Choroid plexus epithelial cell (primary cell): ENCODE measurements at regions not wholly inside any gene's neighbourhood (a gene's known extent, or its start where the extent isn't known, plus 50 kb on each side); places are given as distances from the start of the nearest gene placed in this dataset.

ENCODE experiments used
- DNase-seq: peaks from one replicate; pipeline ENCODE4 v3.0.0-alpha.2; 2010; ENCODE audit warnings: low read depth
- H3K4me3 ChIP-seq: 2 replicates; pipeline ENCODE4 v1.5.1; 2011; ENCODE audit warnings: low read depth, mild to moderate bottlenecking, control low read depth, low read length, moderate library complexity
- TF ChIP-seq, protein P1 (sequence below): conservative IDR thresholded peaks from 2 replicates; pipeline ENCODE4 v1.5.1; 2011; ENCODE audit warnings: low read depth, mild to moderate bottlenecking, control low read depth, inconsistent platforms, low read length, moderate library complexity

DNA sequence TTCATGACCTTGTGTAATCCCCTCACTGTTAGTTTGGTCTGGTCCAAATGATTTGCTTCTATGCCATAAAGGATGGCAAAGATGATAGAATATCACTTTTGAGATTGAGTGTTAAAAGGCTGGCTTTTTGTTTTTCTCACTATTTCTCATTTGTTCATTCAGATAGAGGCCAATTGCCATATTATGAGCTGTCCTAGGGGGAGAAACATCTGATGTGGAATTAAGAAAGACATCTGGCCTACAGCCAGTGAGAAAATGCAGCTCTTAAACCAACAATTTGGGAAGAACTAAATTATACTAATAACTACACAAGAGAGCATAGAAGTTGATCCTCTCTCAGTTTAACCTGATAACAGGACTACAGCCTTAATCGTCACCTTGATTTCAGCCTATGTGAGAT, 1668.6 kb downstream of the GRIK2 start:
- DNase-seq = no peak
- TF ChIP-seq, protein P1, sequence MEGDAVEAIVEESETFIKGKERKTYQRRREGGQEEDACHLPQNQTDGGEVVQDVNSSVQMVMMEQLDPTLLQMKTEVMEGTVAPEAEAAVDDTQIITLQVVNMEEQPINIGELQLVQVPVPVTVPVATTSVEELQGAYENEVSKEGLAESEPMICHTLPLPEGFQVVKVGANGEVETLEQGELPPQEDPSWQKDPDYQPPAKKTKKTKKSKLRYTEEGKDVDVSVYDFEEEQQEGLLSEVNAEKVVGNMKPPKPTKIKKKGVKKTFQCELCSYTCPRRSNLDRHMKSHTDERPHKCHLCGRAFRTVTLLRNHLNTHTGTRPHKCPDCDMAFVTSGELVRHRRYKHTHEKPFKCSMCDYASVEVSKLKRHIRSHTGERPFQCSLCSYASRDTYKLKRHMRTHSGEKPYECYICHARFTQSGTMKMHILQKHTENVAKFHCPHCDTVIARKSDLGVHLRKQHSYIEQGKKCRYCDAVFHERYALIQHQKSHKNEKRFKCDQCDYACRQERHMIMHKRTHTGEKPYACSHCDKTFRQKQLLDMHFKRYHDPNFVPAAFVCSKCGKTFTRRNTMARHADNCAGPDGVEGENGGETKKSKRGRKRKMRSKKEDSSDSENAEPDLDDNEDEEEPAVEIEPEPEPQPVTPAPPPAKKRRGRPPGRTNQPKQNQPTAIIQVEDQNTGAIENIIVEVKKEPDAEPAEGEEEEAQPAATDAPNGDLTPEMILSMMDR = no peak
- no peak overlapping the region for H3K4me3 ChIP-seq

DNA sequence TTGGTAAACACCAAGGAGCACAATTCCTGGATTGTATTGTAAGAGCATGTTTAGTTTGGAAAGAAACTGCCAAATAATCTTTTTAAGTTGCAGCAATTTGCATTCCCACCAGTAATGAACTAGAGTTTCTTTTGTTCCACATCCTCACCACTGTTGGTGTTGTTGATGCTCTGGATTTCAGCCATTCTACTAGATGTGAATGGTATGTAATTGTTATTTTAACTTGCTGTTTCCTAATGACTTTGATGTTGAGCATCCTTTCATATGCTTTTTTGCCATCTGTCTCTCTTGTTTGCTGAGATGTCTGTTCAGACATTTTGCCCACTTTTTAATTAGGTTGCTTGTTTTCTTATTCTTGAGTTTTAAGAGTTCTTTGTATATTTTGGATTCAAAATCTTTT, 1654.1 kb downstream of the GRIK2 start:
- DNase-seq = no peak
- no peak overlapping the region for H3K4me3 ChIP-seq
- TF ChIP-seq, protein P1 = no peak

DNA sequence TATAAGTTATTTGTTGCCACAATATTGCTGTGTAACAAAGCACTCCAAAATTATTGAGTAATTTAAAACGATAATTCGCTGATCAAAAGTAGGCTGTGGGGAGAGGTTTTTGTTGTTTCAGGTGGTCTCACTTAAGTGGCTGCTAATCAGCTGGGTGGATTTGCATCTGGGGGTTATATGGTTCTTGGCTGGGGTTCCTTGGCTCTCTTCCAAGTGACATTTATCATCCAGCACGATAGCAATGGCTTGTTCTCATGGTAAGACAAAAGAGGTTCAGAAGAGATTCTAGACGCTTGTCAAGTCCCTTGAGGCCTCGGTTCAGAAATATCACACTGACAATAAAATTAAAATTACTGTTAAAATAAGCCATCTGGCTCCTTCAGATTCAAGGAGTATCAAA, 1648.8 kb downstream of the GRIK2 start:
- TF ChIP-seq, protein P1 = no peak

DNA sequence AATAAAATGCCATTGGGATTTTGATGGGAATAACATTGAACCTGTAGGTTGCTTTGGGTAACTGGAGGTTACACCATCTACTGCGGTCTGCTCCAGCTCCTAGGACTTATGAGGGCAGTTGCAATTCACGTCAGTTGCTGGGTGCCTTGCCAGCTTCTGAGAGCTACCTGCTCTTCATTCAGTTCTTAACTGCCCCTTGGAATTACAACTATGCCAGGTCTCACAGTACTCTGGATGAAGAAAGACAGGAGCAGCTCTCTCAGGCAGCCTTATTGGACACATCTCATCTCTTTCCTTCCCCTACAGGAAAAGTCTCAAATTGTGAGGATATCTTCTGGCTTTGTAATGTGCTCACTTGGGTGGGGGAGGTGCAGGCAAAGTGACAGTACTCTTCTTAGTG, 1643.3 kb downstream of the GRIK2 start:
- no peak overlapping the region for H3K4me3 ChIP-seq
- no peak for DNase-seq
- TF ChIP-seq, protein P1 = no peak

More for the DNA sequence above, 1648.8 kb downstream of the GRIK2 start:
- no peak for DNase-seq
- H3K4me3 ChIP-seq = no peak overlapping the region

DNA sequence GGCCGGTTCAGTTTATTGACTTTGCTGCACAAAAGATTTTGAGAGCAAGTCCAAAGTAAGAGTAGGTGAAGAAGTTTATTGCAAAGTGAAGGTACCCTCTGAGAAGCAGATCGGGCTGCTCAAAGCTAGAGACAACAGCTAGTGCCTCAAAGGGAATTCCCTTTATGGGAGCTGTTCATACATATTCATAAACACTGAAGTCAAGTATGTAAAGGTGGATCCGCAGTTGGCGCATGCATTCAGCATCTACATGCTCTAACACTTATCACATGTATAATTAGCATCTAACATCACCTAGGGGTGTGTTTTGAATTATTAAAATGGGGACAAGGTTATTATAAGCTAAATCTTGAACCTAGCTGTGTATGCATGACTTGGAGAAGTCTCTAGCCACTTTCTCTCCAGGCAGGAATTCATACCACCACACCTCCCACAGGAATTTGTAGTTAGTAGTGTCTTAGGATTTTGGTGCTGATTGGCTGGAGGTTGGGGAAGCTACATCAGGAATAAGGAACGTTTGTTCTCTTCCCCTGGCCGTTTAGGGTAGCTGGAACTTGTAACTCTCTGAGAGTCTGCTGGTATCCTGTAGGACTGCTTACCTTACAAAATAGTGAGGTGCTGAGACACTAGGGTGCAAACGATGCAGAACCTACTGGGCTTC, 1633.9 kb downstream of the GRIK2 start:
- no peak for DNase-seq
- TF ChIP-seq, protein P1 = no peak
- H3K4me3 ChIP-seq = no peak overlapping the region

DNA sequence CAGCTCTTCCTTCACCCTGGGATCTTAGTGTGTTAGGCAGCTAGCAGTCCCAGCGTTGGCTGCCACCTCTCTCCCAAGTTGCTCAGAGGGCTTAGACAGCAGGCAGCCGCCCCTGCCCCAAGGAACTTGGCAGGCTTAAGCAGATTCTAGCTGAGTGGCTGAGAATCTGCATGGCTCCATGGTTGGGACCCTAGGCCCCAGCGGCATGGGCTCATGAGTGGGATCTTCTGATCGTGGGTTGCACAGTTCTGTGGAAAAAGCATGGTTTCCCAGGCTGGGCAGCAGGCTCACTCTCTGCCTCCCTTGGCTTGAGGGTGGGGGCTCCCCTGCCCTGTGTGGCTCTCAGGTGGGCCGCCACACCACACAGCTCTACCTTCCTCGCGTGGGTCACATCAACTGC, 1624.9 kb downstream of the GRIK2 start:
- TF ChIP-seq, protein P1 = no peak
- no peak for DNase-seq

DNA sequence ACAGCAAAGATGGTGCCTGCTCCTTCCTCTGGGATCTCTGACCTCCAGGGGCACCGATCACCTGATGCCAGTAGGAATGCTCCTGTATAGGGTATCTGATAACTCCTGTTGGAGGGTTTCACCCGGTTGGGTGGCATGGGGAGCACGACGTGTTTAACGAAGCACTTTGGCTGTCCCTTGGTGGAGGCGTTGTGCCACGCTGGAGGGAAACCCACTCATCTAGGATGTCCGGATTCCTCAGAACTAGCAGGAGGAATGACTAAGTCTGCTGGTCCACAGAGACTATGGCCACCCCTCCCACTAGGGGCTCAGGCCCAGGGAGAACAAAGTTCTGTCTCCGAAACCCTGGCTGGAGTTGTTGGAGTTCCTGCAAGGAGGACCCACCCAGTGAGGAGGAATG, 1624.4 kb downstream of the GRIK2 start:
- DNase-seq = no peak
- TF ChIP-seq, protein P1 = no peak

More for the DNA sequence above, 1624.9 kb downstream of the GRIK2 start:
- no peak overlapping the region for H3K4me3 ChIP-seq

More for the DNA sequence above, 1624.4 kb downstream of the GRIK2 start:
- no peak overlapping the region for H3K4me3 ChIP-seq
